HFFc6 (cell line): ENCODE measurements at regions not wholly inside any gene's neighbourhood (a gene's known extent, or its start where the extent isn't known, plus 50 kb on each side); places are given as distances from the start of the nearest gene placed in this dataset.

Experiments
- DNase-seq: peaks from one replicate; pipeline ENCODE4 v3.0.0-alpha.2; 2018
- H3K27ac Mint-ChIP-seq: 2 replicates; pipeline ENCODE4 v1.8.0; 2020; ENCODE audit warnings: mild to moderate bottlenecking, mixed read lengths
- H3K27me3 Mint-ChIP-seq: 2 replicates; pipeline ENCODE4 v1.8.0; 2021; ENCODE audit warnings: mild to moderate bottlenecking, moderate library complexity, mixed read lengths; ENCODE audit not compliant: insufficient read depth
- H3K36me3 Mint-ChIP-seq: 2 replicates; pipeline ENCODE4 v1.8.0; 2021; ENCODE audit warnings: low read depth, mixed read lengths
- H3K4me1 Mint-ChIP-seq: 2 replicates; pipeline ENCODE4 v1.8.0; 2020; ENCODE audit warnings: low read depth, mixed read lengths
- H3K4me3 Mint-ChIP-seq: 2 replicates; pipeline ENCODE4 v1.8.0; 2020; ENCODE audit warnings: mild to moderate bottlenecking, moderate library complexity, mixed read lengths
- H3K9me3 Mint-ChIP-seq: 2 replicates; pipeline ENCODE4 v1.8.0; 2020; ENCODE audit warnings: mild to moderate bottlenecking, mixed read lengths
- CTCF ChIP-seq: fragments of 200-600 bp; sonication (generic); IDR thresholded peaks from 2 replicates; pipeline ENCODE4 v1.5.0; 2021; ENCODE audit warnings: antibody characterized with exemption, mild to moderate bottlenecking

GRCh38 chr3:103818800-103819199 is 1384.0 kb downstream of the ZPLD1 start:
- TF ChIP-seq CTCF, result no peak
- no peak for DNase-seq
- Mint-ChIP-seq H3K27ac (no peak overlapping the region), H3K4me1 (no peaks in the 10 kb centered on the region), H3K27me3 (no peaks in the 10 kb centered on the region), H3K9me3 (peaks cover 16% of the 10 kb centered on the region), H3K36me3 (no peaks in the 10 kb centered on the region), H3K4me3 (no peak overlapping the region)

GRCh38 chr3:103825586-103825985 is 1390.8 kb downstream of the ZPLD1 start:
- Mint-ChIP-seq H3K9me3 (peaks cover 40% of the 10 kb centered on the region), H3K4me1 (no peaks in the 10 kb centered on the region), H3K27me3 (no peaks in the 10 kb centered on the region), H3K27ac (no peak overlapping the region), H3K36me3 (no peaks in the 10 kb centered on the region), H3K4me3 (no peak overlapping the region)
- no peak for DNase-seq
- no peak for TF ChIP-seq CTCF

GRCh38 chr3:103829723-103830326 is 1395.0 kb downstream of the ZPLD1 start:
- Mint-ChIP-seq H3K27me3 (no peaks in the 10 kb centered on the region), H3K4me3 (no peak overlapping the region), H3K4me1 (no peaks in the 10 kb centered on the region), H3K9me3 (peaks cover 47% of the 10 kb centered on the region), H3K27ac (no peak overlapping the region), H3K36me3 (no peaks in the 10 kb centered on the region)
- DNase-seq, result no peak
- TF ChIP-seq CTCF, result no peak

- peaks cover 24% of the 10 kb centered on the region for H3K9me3 Mint-ChIP-seq
- no peak for DNase-seq
- no peak overlapping the region for H3K27ac Mint-ChIP-seq
- no peaks in the 10 kb centered on the region for H3K36me3 Mint-ChIP-seq
- TF ChIP-seq CTCF, result no peak
- H3K4me3 Mint-ChIP-seq, result no peak overlapping the region
- no peaks in the 10 kb centered on the region for H3K4me1 Mint-ChIP-seq
- no peaks in the 10 kb centered on the region for H3K27me3 Mint-ChIP-seq
Measured at GRCh38 chr3:103847081-103848062, 1412.6 kb downstream of the ZPLD1 start.

GRCh38 chr3:103851793-103852192 is 1417.0 kb downstream of the ZPLD1 start:
- Mint-ChIP-seq H3K36me3 (no peaks in the 10 kb centered on the region), H3K27me3 (no peaks in the 10 kb centered on the region; the same call in 1 of the 2 replicates), H3K4me1 (no peaks in the 10 kb centered on the region), H3K9me3 (peaks cover 17% of the 10 kb centered on the region), H3K4me3 (no peak overlapping the region), H3K27ac (no peak overlapping the region)
- no peak for TF ChIP-seq CTCF
- DNase-seq, result no peak
